Left colon (tissue), 2 donors: ENCODE measurements at regions not wholly inside any gene's neighbourhood (a gene's known extent, or its start where the extent isn't known, plus 50 kb on each side); places are given as distances from the start of the nearest gene placed in this dataset.

Source experiments
- ATAC-seq: fragments of 200-7000 bp; cut with Tn5 transposase; one replicate; pipeline ENCODE4 v1.9.1; 2020; ENCODE audit warnings: mild to moderate bottlenecking, moderate library complexity
- DNase-seq, 2 donors: peaks; one replicate each; pipeline ENCODE4 v3.0.0-alpha.2; 2020
- intact Hi-C, 2 donors: fragments of 100-400 bp; cut with DNase I in 1 of 2; cut with micrococcal nuclease in 1 of 2; formaldehyde crosslinking; loops; one replicate each; pipeline versions ENCODE4 v1.11.2 to v1.14.0; 2022; cut with DNase I, micrococcal nuclease
- donor health status: DM: no; HTN: no; CAD: no.
- donor health status: DM: yes; HTN: yes; CAD: no.

GRCh38 chr19:31963746-31964145 lies 381.7 kb upstream of the ZNF507 start:
- DNase-seq (no peak), ATAC-seq (no peak)
- intact Hi-C loops, result no loop called here

GRCh38 chr19:31969016-31969415 lies 376.4 kb upstream of the ZNF507 start:
- ATAC-seq (no peak), DNase-seq (no peak)
- intact Hi-C loops, result no loop called here

GRCh38 chr19:31970027-31970461 lies 375.4 kb upstream of the ZNF507 start:
- intact Hi-C loops, result no loop called here
- ATAC-seq (no peak), DNase-seq (no peak)

- intact Hi-C loops, result no loop called here
- DNase-seq (no peak), ATAC-seq (no peak)
Observed at GRCh38 chr19:31974290-31974689, 371.1 kb upstream of the ZNF507 start.

GRCh38 chr19:31974941-31975340 lies 370.5 kb upstream of the ZNF507 start:
- ATAC-seq, result no peak
- intact Hi-C loops, result no loop called here

GRCh38 chr19:31975461-31975860 lies 369.9 kb upstream of the ZNF507 start:
- intact Hi-C loops, result no loop called here
- ATAC-seq, result no peak

More at GRCh38 chr19:31974941-31975340, 370.5 kb upstream of the ZNF507 start:
- DNase-seq, result no peak

GRCh38 chr19:31976775-31977536 lies 368.5 kb upstream of the ZNF507 start:
- DNase-seq, result no peak
- intact Hi-C loops, result no loop called here
- ATAC-seq, result no peak

More at GRCh38 chr19:31975461-31975860, 369.9 kb upstream of the ZNF507 start:
- DNase-seq, result no peak

- intact Hi-C loops, result no loop called here
- ATAC-seq, result no peak
- DNase-seq, result no peak
Observed at GRCh38 chr19:31979362-31979761, 366.0 kb upstream of the ZNF507 start.

- ATAC-seq (no peak), DNase-seq (no peak)
- intact Hi-C loops, result no loop called here
Observed at GRCh38 chr19:31979949-31980670, 365.3 kb upstream of the ZNF507 start.

GRCh38 chr19:31980796-31981195 lies 364.6 kb upstream of the ZNF507 start:
- ATAC-seq (no peak), DNase-seq (no peak)
- intact Hi-C loops, result no loop called here

GRCh38 chr19:31981545-31981944 lies 363.9 kb upstream of the ZNF507 start:
- no peak for DNase-seq
- intact Hi-C loops, result no loop called here
- no peak for ATAC-seq

- intact Hi-C loops, result no loop called here
- ATAC-seq (no peak), DNase-seq (no peak)
Observed at GRCh38 chr19:31983647-31984046, 361.8 kb upstream of the ZNF507 start.

GRCh38 chr19:31985001-31985605 lies 360.3 kb upstream of the ZNF507 start:
- ATAC-seq (no peak), DNase-seq (no peak)
- intact Hi-C loops, result no loop called here

GRCh38 chr19:31986951-31987350 lies 358.5 kb upstream of the ZNF507 start:
- intact Hi-C loops, result no loop called here
- no peak for ATAC-seq
- no peak for DNase-seq

- no peak for DNase-seq
- no peak for ATAC-seq
- intact Hi-C loops, result no loop called here
Observed at GRCh38 chr19:31988256-31988655, 357.2 kb upstream of the ZNF507 start.

- ATAC-seq (no peak), DNase-seq (no peak)
- intact Hi-C loops, result no loop called here
Observed at GRCh38 chr19:31991984-31992655, 353.3 kb upstream of the ZNF507 start.

GRCh38 chr19:31992750-31993149 lies 352.7 kb upstream of the ZNF507 start:
- no peak for ATAC-seq
- intact Hi-C loops, result no loop called here
- no peak for DNase-seq

- intact Hi-C loops, result no loop called here
- ATAC-seq (no peak), DNase-seq (no peak)
Observed at GRCh38 chr19:31995546-31995945, 349.9 kb upstream of the ZNF507 start.

GRCh38 chr19:32010071-32010470 lies 335.3 kb upstream of the ZNF507 start:
- intact Hi-C loops, result no loop called here
- no peak for DNase-seq
- no peak for ATAC-seq

- ATAC-seq (peak; percentile 41), DNase-seq (no peak)
- intact Hi-C loops, result no loop called here
Observed at GRCh38 chr19:32012206-32012605, 333.2 kb upstream of the ZNF507 start.
